Heart left ventricle (tissue), 16 donors: ENCODE measurements at regions not wholly inside any gene's neighbourhood (a gene's known extent, or its start where the extent isn't known, plus 50 kb on each side); places are given as distances from the start of the nearest gene placed in this dataset.

Experiments
- ATAC-seq, 4 donors: fragments of 200-7000 bp; cut with Tn5 transposase; one replicate each; pipeline ENCODE4 v1.9.1; 2020 to 2022; ENCODE audit warnings: moderate library complexity in 4 of 4, mild to moderate bottlenecking in 3 of 4, moderate number of reproducible peaks in 1 of 4
- DNase-seq, 5 donors: peaks; one replicate each; pipeline ENCODE4 v3.0.0-alpha.2; 2020
- H3K27ac ChIP-seq, 12 donors: fragments of 200-600 bp; sonication (generic) in 4 of 12; one replicate each; pipeline versions ENCODE4 v1.5.0 to v1.8.0; 2016 to 2022; ENCODE audit warnings: mild to moderate bottlenecking in 2 of 12
- H3K27me3 ChIP-seq, 9 donors: fragments of 200-600 bp; sonication (generic) in 2 of 9; one replicate each; pipeline versions ENCODE4 v1.5.1 to v1.8.0; 2016 to 2022; ENCODE audit warnings: mild to moderate bottlenecking in 3 of 9
- H3K36me3 ChIP-seq, 9 donors: fragments of 200-600 bp; sonication (generic) in 2 of 9; one replicate each; pipeline versions ENCODE4 v1.5.0 to v1.8.0; 2018 to 2022; ENCODE audit warnings: mild to moderate bottlenecking in 2 of 9
- H3K4me1 ChIP-seq, 12 donors: fragments of 200-600 bp; sonication (generic) in 4 of 12; one replicate each; pipeline versions ENCODE4 v1.5.0 to v1.8.0; 2016 to 2022; ENCODE audit warnings: mild to moderate bottlenecking in 3 of 12
- H3K4me3 ChIP-seq, 12 donors: fragments of 200-600 bp; sonication (generic) in 4 of 12; one replicate each; pipeline versions ENCODE4 v1.5.0 to v1.8.0; 2017 to 2022; ENCODE audit warnings: mild to moderate bottlenecking in 9 of 12, moderate library complexity in 4 of 12
- H3K9me3 ChIP-seq, 12 donors: fragments of 200-600 bp; sonication (generic) in 4 of 12; one replicate each; pipeline versions ENCODE4 v1.5.0 to v1.8.0; 2016 to 2022; ENCODE audit warnings: mild to moderate bottlenecking in 1 of 12
- CTCF ChIP-seq, 12 donors: fragments of 200-600 bp; sonication (generic) in 4 of 12; IDR thresholded peaks; one replicate each; pipeline versions ENCODE4 v1.5.0 to v1.8.0; 2018 to 2022; ENCODE audit warnings: antibody characterized with exemption in 12 of 12, mild to moderate bottlenecking in 5 of 12
- POLR2A ChIP-seq, 2 donors: fragments of 450-650 bp; IDR thresholded peaks; one replicate each; pipeline ENCODE4 v1.6.1; 2017; ENCODE audit warnings: antibody characterized with exemption in 2 of 2, mild to moderate bottlenecking in 2 of 2, moderate library complexity in 2 of 2
- WGBS, 4 donors: extraction: QIAGEN DNeasy Blood & Tissue Kit in 2 of 4; methylation state at CpG; one replicate each; pipeline versions ENCODE4 v1.1.5 to v1.1.7; 2013 to 2018; 5-methylcytosine and 5-hydroxymethylcytosine counted together
- intact Hi-C, 10 donors: fragments of 100-400 bp; cut with DNase I; formaldehyde crosslinking; loops; one replicate each; pipeline versions ENCODE4 v1.11.1 to v1.14.2; 2022
- donor health status: ischemic (EF 13 %, LVEDD 7.1; RV severe dilation, severe dysfunction).
- donor health status: healthy with polysubstance abuse.
- donor health status: DM: no; HTN: yes; CAD: no.
- donor health status: DM: no; HTN: no; CAD: no.
- donor health status: ischemic (EF 25% LVEDD 6.9; RV normal size, moderate dysfunction).
- donor health status: ischemic (EF 25% LVEDD 5.7; RV mildly dilated, moderate dysfunction).
- donor health status: healthy.
- donor health status: DM: yes; HTN: yes; CAD: no.
- donor health status: ischemic (EF 35%, LVEDD 5.7; RV mildly dilated, moderate dysfunction).
- donor health status: nonischemic (EF 11% LVEDD 7.7; RV severe dilation, severe dysfunction).
- donor health status: DM: yes; HTN: yes; CAD: no.
- donor health status: PGD.
- donor health status: ischemic (EF 29% LVEDD 5.4; RV normal size, mild dysfunction).
- donor health status: nonischemic (EF 23%, LVEDD 6.1; RV moderate dilation, normal function).

DNA sequence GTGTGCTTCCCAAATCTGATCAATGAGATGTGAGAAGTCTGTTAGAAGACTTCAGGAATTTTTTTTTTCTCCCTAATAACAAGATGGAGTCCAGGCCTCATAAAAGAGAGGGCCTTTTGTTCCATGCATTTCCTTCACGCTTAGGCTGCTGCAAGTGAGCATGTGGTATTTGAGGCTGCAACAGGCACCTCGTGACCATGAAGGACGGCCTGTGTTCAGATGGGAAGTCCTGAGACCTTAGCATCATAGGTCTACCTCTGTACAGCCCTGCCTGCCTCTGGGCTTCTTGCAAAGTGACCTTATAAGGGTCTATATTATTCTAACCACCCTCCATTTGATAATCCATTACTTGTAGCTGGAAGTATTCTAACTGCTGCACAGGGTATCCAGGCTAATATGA, 86.6 kb downstream of the BOD1 start:
- intact Hi-C loops = no loop called here
- no peaks in the 10 kb centered on the region for H3K9me3 ChIP-seq
- no peaks in the 10 kb centered on the region for H3K36me3 ChIP-seq
- H3K4me3 ChIP-seq = no peak overlapping the region
- no peak overlapping the region for H3K27ac ChIP-seq
- TF ChIP-seq CTCF (IDR thresholded peaks at IDR 0.05) (no peak), POLR2A (IDR thresholded peaks at IDR 0.05) (no peak)
- no peak for ATAC-seq
- WGBS, 4 donors = 70 to 92% (median 84%) methylated on average over 3 of the region's 3 CpGs
- no peaks in the 10 kb centered on the region for H3K27me3 ChIP-seq
- H3K4me1 ChIP-seq = no peaks in the 10 kb centered on the region
- DNase-seq = no peak

DNA sequence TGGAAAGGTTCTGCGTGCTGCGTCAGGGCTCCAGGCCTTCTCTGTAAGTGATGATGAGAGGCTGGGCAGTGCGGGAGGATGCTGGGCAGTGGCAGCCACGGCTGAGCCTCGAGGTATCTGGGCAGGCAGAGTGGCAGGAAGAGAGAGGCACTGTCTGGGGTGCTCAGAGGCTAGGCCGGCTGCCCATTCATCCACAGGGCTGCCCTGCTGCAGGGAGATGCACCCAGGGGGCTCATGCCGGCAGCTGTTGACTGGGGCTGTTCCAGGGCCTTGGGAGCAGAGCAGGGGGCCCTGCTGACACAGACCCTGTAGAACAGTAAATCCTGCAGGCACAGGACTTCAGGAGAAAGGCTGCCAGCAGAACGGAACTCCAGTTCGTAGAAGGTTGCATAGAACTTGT, 88.8 kb downstream of the BOD1 start:
- Histone ChIP-seq H3K4me1 (peaks cover 0 to 10% (median 0%) of the 10 kb centered on the region in 12 donors), H3K36me3 (no peaks in the 10 kb centered on the region), H3K4me3 (no peak overlapping the region), H3K9me3 (no peaks in the 10 kb centered on the region), H3K27me3 (no peaks in the 10 kb centered on the region), H3K27ac (no peak overlapping the region)
- 80 to 87% (median 82%) methylated on average over 9 of the region's 9 CpGs for WGBS, 4 donors
- intact Hi-C loops = no loop called here
- TF ChIP-seq CTCF (IDR thresholded peaks at IDR 0.05) (no peak), POLR2A (IDR thresholded peaks at IDR 0.05) (no peak)
- ATAC-seq = no peak
- DNase-seq = no peak

DNA sequence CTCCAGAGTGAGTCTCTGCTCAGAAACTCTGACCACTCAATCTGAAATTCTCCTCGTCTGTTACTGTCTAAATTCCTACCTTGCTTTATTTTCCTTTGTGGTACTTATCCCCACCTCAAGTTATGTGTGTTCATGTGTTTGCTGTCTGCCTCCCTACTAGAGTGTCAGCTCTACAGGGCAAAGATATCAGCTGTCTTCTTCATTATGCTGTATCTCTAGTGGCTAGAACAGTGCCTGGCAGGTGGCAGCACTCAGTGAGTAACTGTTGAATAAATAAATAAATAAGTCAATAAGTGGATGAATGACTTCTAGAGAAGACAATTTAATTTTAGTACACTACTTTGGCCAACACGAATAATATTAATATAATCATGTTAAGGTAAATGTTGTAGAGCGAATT, 92.3 kb downstream of the BOD1 start:
- Histone ChIP-seq H3K27ac (no peak overlapping the region), H3K4me1 (peaks cover 0 to 10% (median 0%) of the 10 kb centered on the region in 12 donors), H3K9me3 (peaks cover 0 to 19% (median 2%) of the 10 kb centered on the region in 12 donors), H3K36me3 (no peaks in the 10 kb centered on the region), H3K4me3 (no peak overlapping the region), H3K27me3 (no peaks in the 10 kb centered on the region)
- TF ChIP-seq POLR2A (IDR thresholded peaks at IDR 0.05) (no peak), CTCF (IDR thresholded peaks at IDR 0.05) (no peak)
- intact Hi-C loops = no loop called here
- WGBS, 4 donors = 58 to 68% (median 62%) methylated on average over 3 of the region's 3 CpGs
- ATAC-seq = no peak
- DNase-seq = no peak

DNA sequence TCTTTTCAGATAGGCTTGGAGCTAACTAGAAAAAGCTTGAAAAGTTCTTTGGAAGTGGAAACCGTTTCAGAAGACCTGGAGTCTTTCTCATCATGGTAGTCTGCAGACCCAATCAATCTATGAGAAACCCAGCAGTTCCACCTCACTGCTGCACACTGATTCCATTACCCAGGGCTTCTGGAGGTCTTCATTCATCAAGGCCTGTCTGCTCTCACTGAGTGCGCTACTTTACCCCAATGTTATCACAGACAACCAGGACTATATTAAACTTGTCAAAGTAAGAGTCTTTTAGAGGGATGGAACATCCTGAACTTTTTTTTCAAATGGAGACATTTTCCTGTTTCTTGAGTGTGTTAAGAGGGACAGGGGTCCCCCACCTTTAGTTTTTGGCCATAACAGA, 93.1 kb downstream of the BOD1 start:
- DNase-seq (no peak), ATAC-seq (no peak)
- H3K36me3 ChIP-seq = no peaks in the 10 kb centered on the region
- 34 to 57% (median 50%) methylated on average over 2 of the region's 2 CpGs for WGBS, 4 donors
- TF ChIP-seq CTCF (IDR thresholded peaks at IDR 0.05) (no peak), POLR2A (IDR thresholded peaks at IDR 0.05) (no peak)
- no peak overlapping the region for H3K4me3 ChIP-seq
- H3K9me3 ChIP-seq = peaks cover 0 to 19% (median 2%) of the 10 kb centered on the region in 12 donors
- H3K27me3 ChIP-seq = peaks cover 0 to 4% (median 0%) of the 10 kb centered on the region in 9 donors
- H3K4me1 ChIP-seq = peaks cover 0 to 10% (median 0%) of the 10 kb centered on the region in 12 donors
- H3K27ac ChIP-seq = no peak overlapping the region
- intact Hi-C loops = no loop called here
